GM19238 (cell line): ENCODE measurements at regions not wholly inside any gene's neighbourhood (a gene's known extent, or its start where the extent isn't known, plus 50 kb on each side); places are given as distances from the start of the nearest gene placed in this dataset.

Experiments
- DNase-seq: peaks from one replicate; pipeline ENCODE4 v3.0.0; 2011; ENCODE audit warnings: low spot score; ENCODE audit not compliant: insufficient read length

DNA sequence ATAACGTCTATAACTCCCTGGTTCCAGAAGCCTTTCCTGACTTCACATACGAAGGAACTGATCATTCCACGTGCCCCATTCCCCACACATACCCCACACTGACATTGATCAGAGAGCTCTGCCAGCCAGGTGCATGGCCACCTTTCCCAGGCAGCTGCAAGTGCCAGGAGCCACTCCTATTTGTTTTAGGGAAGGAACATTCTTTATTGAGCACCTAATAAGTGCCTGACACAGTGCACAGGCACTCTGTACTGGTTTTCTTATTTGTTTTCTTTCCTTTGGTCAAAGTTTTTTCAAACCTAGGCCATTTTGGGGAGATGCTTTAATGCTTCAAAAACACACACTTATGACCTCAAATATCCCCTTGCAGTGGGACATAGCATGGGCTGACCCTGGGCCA lies 50.0 kb downstream of the PITPNM2 start:
- no peak for DNase-seq

DNA sequence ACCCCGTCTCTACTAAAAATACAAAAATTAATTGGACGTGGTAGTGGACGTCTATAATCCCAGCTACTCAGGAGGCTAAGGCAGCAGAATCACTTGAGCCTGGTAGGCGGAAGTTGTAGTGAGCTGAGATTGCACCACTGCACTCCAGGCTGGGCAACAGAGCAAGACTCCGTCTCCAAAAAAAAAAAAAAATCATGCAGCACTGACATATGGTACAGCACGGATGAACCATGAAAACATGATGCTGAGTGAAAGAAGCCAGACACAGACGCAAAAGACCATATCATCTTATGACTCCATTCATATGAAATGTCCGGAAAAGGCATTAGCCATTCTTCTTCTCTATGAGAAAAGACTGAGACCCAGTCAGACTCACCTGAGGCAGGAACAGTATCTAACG lies 50.4 kb downstream of the PITPNM2 start:
- no peak for DNase-seq

DNA sequence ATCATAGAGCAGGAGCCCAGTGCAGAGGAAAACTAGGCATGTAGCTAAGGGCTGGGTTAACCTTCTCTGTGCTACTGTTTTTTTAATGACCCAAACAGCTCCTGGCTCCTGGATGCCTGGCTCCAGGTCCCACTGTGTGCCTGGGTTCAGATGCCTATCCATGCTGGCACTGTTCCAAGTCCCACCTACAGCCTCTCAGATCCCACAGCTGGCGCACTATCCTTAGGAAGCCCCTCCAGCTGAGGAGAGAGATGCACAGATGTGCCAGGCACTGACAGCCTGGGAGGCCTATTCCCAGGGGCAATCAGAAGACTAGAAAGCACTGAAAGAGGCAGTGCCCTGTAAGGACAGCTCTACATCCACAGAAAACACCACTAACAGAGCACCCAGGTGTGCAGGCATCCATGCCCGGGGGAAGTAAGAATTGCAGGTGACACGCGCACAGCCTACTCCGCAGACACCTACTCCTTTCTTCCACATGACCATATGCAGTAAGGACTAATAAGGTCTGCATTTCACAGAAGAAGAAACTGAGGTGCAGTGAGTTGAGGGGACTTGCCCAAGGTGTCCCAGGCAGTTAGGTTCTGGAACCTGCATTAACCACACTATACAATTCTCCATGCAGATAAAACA lies 51.2 kb downstream of the PITPNM2 start:
- no peak for DNase-seq

DNA sequence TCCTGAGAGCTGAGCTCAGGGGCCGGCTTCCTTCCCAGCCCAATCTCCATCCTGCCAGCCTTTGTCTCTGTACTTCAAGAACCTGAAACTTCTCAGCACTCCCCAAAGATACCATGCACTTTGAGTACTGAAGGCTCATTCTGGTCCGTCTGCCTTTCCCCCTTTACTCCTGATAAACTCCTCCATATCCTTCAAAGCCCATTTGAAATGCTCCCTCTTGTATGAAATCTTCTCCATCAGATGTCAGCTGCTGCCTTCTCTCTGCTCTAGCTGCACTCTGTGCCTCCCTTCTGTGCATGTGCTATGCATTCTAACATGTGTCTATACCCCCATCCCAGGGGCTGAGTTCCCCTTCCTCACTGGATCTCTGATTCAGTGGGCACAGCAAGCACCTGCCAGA lies 52.1 kb downstream of the PITPNM2 start:
- no peak for DNase-seq

DNA sequence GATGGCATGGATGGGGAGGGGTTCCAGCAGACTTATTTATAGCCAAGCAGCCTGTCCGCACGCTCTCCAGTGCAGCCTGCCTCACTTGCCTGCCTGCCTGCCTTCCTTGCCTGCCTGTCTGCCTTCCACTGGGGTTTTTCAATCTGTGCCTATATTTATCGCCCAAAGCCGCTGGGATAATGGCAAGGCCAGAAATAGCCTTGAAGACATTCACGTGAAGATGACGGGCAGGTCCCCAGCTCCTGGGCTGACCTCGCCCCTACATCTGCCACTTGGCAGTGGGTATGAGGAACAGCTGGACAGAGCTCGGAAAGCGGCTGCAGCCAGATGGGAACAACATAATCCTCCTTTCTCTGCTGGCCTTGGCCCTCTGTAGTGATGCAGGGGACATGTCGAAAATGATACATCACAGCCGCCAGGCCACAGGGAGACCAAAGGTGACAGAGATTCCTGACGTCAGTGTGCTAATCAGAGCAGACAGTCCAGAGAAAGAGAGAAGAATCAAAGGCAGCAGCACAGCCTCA lies 53.3 kb downstream of the PITPNM2 start:
- no peak for DNase-seq

DNA sequence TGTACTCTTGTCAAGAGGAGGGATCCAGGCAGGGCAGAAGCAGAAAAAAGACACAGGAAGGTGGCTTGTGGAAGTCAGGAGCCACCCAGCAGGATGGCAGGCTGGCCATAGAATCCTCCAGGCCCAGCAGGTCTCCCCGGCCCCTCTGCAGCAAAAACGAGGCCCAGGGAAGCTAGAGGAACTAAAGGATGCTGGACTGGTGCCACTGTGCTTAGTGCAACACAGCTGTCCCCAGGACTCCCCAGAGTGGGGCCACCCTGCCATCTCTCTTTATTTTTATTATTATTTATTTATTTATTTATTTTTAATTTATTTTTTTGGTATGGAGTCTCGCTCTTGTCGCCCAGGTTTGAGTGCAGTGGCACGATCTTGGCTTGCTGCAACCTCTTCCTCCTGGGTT lies 54.1 kb downstream of the PITPNM2 start:
- no peak for DNase-seq

DNA sequence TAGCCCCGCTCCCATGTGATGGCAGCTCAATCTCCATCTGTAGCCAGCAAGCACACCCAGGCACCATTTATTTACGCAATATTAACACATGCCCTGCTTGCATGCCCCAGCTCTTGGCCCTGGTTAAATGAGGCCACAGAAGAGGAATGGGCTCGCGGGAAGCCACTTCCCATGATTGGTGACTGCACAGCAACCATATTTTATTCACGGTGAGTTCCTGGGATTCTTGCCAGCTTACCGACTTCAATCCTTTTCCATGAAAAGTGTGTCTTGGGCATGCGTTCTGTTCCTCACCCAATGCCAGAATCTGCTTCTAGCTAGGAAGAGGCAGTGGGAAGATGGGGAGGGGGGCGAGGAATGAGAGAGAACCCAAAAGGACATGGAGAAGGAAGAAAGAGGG lies 54.7 kb downstream of the PITPNM2 start:
- DNase-seq = no peak

DNA sequence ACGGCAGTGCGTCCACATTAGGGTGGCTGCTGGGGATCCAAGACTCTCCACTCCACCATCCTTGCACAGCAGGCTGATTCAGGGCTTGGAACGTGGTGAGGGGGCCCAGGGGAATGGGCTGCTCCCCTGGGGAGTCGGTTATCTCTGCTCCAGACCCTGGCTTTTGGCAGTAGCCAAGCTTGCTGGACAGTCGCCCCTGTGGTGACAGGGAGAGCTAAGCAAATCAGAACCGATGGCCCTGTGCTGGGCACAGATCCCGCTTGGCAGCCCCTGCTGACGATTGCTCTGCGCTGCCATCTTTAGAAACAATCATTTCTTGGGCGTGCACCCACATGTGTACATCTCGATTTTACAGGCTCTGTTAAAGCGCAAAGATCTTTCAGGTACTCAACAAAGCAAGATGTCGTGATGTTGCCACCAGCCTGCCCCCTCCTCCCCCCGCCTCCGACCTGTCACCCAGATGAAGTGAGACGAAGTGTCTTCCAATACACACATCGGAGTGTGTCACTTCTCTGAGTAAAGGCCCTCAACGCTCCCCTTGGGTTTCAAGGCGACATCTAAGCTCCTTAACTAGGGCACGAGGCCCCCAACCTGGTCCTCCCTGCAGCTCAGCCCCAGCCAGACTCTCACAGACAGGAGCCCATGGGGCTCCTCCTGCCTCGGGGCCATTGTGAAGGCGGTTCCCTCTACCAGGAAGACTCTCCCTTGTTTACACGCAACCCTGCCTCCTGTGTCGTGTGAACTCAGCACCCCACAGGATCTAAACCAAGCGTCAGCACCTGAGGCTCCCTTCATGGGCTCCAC lies 55.6 kb downstream of the PITPNM2 start:
- no peak for DNase-seq

DNA sequence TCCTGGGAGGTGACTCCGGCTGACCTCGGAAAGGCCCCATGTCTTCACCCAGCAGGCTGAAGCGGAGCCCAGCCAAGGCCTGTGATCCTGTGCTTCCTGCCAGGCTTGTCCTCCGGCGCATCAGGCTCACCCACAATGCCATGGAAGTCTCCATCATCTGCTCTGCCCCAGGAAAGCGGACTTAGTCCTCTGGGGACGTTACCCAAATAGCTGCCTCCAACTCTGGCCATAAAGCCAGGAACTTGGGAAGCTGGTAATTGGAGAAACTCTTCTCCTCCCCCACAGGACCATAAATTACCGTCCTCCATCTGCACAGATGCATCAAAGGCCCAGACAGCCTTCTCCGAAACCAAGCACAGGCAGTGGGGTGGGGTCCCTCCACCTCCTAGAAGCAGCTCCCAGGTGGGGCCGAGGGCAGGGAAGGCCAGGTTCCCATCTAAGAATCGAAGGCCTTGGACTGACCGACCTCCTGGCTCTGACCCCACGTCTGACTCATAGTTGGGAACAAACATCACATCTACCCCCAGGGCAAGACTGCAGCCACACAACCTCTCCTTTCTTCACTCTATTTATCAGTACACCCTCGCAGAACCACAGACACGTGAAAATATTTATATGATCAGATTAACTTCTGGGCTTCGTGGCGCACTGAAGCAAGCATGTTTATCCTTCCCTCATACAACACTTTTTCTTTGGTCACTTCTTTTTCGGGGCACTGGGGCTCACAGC lies 56.4 kb downstream of the PITPNM2 start:
- DNase-seq = no peak

DNA sequence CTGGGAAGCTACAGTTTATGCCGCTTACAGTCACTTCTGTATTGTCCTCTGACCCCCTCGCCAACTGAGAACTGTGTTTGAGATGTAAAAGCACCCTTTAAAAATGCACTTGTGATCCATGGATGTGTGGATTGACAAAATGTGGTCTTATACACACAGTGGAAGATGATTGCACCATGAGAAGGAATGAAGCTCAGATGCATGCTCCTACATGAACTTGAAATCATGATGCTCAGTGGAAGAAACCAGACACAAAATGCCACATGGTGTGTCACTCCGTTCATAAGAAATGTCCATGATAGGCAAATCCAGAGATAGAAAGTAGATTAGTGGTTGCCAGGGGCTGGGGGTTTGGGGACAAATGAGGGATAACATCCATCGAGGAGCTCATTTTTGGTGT lies 58.0 kb downstream of the PITPNM2 start:
- no peak for DNase-seq

DNA sequence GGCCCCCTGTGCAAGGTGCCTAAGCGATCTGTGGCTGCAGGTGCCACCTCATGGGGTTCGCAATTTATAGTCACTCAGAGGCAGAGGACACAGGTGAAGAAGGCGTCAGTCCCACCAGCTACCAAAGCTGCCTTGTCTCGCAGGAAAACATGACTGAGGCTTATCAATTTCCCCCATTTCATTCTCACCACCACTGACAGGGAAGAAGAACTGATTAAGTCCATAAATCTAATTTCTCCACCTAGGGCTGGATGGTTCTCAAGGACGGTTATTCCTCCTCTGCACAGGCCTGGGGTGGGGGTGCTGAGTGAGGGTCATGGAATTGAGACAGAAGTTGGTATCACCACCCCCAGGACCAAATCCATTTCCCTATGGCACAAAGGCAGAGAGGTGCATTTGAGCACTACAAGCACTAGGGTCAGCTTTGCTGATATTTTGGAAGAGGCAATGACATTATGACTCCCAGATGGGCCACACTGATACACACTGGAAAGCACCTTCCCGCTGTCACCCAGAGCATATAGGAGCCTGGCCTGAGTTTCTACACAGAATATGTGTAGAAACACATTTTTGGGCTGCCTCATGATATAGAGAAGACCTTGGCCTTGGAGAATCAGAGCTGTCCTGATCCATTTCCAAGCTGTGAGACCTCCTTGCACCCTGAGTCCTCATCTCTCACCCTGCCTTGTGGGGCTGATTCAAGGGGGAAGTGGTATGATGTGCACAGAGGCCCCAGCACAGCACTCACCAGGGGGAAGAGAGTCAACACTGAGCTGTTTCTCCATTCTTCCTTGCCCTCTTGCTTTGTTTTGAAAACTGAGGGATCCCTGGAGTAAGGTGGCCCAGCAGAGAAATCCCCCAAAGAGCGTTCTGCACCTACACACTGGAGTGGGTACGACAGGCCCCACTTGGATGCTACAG lies 59.4 kb downstream of the PITPNM2 start:
- no peak for DNase-seq

DNA sequence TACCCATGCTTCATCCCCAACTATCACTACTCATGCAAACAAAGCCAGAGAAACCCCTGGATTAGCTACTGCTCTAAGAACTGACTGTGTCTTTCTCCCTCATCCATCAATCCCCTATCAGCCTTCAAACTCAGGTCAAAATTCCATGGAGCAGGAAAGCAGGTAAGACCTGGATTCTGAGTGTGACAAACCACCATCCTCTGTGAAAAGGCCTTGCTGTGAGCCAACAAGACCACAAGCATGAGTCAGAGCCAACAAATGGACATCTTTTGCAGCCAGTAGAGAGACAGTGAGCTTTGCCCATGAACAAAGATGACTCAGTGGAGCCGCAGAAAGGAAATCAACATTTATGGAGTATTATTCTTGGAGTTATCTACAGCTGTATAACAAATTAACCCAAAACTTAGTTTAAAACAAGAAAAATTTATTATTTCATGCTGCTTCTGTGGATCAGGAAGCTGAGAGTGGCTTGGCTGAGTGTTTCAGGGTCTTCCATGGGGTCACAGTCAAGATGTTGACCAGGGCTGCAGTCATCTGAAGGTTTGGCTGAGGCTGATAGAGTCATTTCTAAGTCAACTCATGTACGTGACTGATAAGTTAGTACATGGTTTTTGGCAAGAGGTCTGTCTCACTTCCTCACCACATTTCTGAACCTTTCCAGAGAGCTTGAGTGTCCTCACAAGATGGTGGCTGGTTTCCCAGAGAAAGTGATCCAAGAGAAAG lies 61.1 kb downstream of the PITPNM2 start:
- no peak for DNase-seq

DNA sequence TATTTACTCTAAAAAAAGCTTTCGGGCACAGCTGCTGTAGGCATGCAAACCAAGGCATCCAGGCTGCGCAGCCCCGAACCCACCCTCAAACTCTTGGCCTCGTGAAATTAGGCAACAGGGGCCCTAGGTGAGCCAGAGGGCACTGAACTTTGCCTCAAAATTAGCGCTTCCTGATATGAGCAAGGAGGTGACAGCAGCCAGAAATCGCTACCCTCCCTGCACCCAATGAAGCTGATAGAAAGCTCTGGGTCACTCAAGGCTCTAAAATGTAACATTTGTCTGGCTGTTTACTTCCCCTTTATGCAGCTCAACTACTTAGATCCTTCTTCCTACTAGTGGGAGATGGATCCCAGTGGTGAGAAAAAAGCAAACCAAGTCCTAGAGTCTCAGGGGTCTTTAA lies 61.8 kb downstream of the PITPNM2 start:
- DNase-seq = no peak

DNA sequence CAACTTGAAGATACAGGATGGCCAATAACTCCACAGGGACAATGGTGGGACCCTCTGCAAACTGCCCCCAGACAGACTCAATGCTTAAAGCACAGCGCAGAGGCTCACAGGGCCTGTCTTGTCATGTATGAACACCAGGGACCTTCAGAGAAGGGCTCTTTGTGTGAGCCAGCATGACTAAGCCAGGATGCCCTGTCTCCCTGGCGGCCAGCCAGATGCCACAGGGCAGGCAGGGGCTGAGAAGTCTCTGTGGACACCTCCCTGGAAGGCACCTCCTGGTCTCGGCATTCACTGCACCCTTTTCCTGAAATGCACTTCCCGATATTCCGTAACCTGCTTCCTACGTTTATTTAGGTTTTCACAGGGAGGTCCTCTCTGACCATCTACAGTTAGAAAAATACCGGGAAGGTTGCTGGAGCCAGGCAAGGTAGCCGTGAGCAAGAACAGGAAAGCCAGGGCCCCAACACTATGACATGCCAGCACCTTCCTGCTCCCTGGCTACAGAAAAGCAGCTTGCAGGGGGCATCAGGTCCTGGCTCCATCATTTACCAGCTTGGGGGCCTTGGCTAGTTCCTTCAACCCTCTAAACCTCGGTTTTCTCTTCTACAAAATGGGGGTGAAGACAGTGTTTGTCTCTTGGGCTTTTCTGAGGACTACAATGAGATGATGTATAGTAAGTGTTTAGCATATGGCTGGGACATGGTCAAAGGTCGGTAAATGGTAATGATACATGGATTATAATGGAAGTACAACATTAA lies 65.0 kb downstream of the PITPNM2 start:
- no peak for DNase-seq

DNA sequence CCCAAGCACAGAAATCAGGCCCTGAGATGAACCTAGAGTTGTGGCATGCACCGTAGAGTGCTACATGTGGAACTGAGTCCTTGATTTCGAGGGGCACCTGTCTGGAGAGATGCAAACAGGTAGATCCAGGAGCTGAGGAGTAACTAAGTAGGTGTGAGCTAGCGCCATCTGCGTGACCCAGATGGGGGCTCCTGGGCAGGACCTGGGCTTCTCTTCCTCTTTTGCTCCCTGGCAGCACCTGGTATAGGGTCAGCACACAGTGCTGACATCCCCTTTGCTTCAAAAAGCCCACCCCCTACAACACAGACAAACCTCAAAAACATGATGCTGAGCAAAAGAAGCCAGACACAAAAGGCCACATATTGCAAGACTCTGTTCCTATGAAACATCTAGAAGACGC lies 65.8 kb downstream of the PITPNM2 start:
- DNase-seq = no peak

DNA sequence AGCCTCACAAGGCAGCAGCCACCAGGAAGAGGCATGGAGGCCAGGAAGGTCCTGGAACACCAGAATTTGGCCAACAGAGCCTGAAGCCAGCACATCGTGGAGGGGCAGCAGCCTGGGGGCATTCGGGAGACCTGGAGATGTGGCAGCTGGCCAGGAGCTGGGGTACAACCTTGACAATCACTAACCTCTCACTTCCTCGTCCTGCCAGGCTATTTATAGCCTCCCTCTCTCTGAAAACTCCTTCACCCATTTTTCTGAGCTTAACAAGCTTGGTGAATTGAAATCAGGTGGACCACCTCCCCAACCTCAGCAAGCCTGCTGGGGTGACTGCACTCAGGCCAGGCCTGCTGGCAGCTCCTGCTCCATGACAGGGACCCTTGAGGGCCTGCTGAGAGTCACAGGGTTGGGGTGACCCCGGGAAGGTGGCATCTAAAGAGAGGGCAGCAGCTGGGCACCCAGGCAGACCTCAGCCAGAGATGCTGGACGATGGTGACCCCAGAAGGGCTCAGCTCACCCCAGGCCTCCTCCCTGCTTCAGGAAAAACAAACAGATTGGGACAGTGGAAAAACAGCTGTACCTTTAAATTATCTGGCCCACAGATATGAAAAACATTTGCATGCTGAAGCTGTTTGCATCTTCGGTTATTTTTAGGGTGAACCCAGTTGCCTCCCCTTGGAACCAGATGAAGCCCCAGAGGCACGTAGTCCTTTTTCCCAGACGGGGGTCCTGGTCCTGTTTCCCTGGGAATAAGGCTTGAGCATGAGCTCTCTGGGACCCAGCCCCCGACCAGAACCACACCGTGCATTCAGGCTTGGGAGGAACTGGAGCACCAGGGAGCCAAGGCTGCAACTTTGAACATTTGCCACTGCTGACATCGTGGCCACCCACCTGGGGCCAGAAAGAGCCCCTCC lies 67.0 kb downstream of the PITPNM2 start:
- no peak for DNase-seq

DNA sequence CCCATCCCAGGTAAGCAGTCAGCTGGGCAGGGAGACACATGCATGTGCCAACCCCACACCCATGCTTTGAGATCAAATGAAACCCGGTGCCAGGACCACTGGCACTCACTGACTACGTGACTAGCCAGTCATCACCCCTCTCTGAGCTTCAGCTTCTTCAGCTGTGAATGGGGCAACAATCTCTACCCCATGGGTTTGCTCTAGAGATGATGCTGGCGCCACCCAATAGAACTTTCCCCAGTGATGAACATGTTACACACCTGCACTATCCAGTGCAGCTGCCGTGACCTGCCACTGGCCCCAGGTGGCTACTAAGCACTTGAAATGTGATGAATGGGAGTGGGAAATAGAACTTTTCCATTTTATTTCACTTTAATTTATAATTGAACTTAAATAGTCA lies 70.3 kb downstream of the PITPNM2 start:
- DNase-seq = no peak

DNA sequence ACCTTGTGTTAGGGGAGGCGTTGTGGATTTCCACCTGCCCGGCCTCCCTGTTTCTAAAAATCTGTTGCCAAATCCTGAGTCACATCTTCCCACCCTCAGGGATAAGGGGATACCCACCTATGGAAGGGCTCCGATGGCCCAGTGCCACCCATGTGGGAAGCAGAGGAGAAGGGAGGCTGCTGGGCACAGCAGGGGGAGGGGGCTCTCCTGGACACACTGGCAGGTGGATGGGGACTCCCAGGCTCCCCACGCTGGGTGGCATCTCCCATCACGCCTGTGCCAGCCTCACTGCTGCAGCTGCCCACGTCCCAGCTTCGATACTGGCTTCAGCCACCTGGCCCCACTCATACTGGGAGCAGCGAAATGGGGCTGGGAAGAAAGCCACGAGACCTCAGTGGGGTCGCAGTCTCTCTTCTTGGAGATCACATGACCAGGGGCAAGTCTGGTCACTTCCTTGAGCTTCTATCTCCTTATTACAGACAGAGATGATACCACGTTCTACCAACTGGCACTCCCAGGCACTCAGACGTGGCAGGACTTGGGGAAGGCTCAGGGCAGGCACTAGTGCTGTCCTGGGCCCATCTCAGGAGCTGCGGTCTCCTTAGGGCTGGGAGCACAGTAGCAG lies 72.2 kb downstream of the PITPNM2 start:
- DNase-seq = no peak
